IPS-18a (cell line): ENCODE measurements at regions not wholly inside any gene's neighbourhood (a gene's known extent, or its start where the extent isn't known, plus 50 kb on each side); places are given as distances from the start of the nearest gene placed in this dataset.

ENCODE experiments used
- H3K27ac ChIP-seq: one replicate; pipeline ENCODE4 v1.5.1; 2013; ENCODE audit warnings: low read length
- H3K27me3 ChIP-seq: one replicate; pipeline ENCODE4 v1.6.1; 2013; ENCODE audit warnings: mild to moderate bottlenecking, low read length; ENCODE audit not compliant: control insufficient read depth, insufficient read depth
- H3K36me3 ChIP-seq: one replicate; pipeline ENCODE4 v1.6.1; 2013; ENCODE audit warnings: low read depth, low read length; ENCODE audit not compliant: control insufficient read depth
- H3K4me1 ChIP-seq: one replicate; pipeline ENCODE4 v1.6.1; 2013; ENCODE audit warnings: low read depth, low read length; ENCODE audit not compliant: control insufficient read depth
- H3K4me3 ChIP-seq: one replicate; pipeline ENCODE4 v1.5.1; 2013; ENCODE audit warnings: low read length
- H3K9ac ChIP-seq: one replicate; pipeline ENCODE4 v1.6.1; 2013; ENCODE audit warnings: mild to moderate bottlenecking, low read length, moderate library complexity
- H3K9me3 ChIP-seq: one replicate; pipeline ENCODE4 v1.6.1; 2013; ENCODE audit warnings: low read depth, low read length; ENCODE audit not compliant: control insufficient read depth

DNA sequence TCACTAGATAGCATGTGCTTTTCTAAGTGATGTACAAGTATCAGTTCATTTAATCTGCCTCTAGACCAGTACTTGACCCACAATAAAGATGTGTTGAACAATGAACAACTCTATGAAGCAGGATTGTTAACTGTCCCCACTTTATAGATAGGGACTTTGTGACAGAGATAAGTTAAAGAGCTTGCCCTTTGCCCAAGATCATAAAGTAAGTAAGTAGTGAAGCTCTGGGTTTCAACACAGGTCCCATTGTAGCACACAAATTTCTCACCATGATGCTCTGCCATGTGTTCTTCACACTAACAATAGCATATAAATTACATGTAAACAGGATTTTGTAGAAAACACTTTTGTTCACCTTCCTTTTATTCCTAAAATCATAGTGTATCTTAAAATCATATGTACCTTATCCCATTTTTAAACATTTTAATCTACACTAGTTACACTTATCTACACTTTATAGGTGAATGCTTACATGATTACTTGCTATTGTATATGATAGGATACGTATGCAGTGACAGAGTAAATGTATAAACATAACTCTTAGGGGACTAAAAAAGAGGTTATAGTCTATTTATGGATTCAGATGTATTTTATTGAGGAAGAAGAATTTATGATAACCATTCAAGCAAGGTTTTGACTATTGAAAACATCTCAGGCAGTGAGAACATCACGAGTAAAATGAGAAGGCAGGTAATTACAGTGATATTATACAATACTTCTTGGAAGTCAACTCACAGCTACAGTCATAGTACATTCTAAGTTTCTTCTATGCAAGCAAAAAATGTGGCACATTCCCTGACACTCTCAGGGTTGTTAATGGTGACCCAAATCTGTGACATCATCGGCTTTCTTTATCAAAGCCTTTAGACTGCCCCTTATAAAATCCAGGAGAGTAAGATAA, 2275.1 kb downstream of the PCDH7 start:
- Histone ChIP-seq H3K27ac (no peak overlapping the region), H3K36me3 (no peaks in the 10 kb centered on the region), H3K4me1 (no peaks in the 10 kb centered on the region), H3K9me3 (no peaks in the 10 kb centered on the region), H3K4me3 (no peak overlapping the region), H3K27me3 (no peaks in the 10 kb centered on the region), H3K9ac (no peak overlapping the region)

DNA sequence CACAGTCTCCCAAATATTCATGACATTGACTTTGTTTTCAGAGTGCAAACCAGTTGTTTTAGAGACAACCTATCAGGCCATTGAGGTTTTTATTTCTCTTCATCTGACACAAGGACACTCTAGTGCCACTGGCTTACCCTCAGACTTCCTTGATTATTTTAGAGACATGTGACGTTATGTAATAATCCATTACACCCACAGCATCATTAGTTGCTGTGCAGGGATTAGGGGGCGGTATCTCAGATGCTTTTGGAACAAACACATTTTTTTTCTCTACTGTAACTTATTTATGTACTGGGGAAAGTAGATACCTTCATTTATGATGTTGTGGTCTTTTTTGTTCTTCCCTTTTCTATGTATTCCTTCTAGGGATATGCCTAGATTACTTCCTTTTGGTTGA, 2293.1 kb downstream of the PCDH7 start:
- H3K4me1 ChIP-seq = no peaks in the 10 kb centered on the region
- no peaks in the 10 kb centered on the region for H3K9me3 ChIP-seq
- no peak overlapping the region for H3K4me3 ChIP-seq
- no peak overlapping the region for H3K27ac ChIP-seq
- no peaks in the 10 kb centered on the region for H3K36me3 ChIP-seq
- H3K9ac ChIP-seq = no peak overlapping the region
- H3K27me3 ChIP-seq = no peaks in the 10 kb centered on the region

DNA sequence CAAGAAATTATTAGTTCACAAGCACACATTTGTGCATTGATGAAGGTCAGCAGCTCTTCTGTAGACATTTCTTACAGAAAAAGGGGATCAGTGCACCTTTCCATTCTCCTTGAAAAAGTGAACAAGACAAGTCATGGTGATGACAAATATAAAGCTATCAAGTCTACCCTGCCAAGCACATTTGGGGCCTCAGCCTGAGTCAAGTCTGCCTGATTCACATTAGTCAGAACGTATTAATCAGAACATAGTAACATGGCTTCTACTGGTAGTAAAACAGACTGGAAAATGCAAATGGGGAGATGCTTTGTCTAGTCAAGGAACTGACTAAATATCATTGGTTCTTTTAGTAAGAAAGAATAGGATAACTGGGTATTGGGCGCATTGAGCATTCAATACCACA, 2305.1 kb downstream of the PCDH7 start:
- H3K27me3 ChIP-seq = no peaks in the 10 kb centered on the region
- no peak overlapping the region for H3K27ac ChIP-seq
- no peaks in the 10 kb centered on the region for H3K9me3 ChIP-seq
- no peak overlapping the region for H3K4me3 ChIP-seq
- H3K36me3 ChIP-seq = no peaks in the 10 kb centered on the region
- no peak overlapping the region for H3K9ac ChIP-seq
- H3K4me1 ChIP-seq = no peaks in the 10 kb centered on the region

DNA sequence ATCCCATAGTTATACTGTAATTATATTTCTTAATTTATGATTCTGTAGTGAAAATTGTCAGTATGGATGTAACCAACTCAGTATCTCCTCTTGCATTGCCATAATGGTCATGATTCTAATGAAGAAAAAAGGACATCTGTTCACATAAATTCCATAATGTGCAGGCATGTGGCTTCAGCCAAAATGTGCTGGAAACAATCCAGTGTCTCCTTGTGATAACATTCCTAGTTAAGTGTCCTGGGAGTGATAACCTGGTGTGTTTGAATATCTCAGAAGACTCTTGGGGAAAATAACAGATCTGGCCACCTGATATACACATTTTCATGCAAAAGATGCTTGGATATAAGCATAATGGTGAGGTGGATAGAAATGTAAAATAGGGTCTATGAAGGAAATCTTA, 2309.8 kb downstream of the PCDH7 start:
- H3K9ac ChIP-seq = no peak overlapping the region
- no peaks in the 10 kb centered on the region for H3K36me3 ChIP-seq
- no peaks in the 10 kb centered on the region for H3K9me3 ChIP-seq
- no peak overlapping the region for H3K4me3 ChIP-seq
- H3K4me1 ChIP-seq = no peaks in the 10 kb centered on the region
- H3K27me3 ChIP-seq = no peaks in the 10 kb centered on the region
- H3K27ac ChIP-seq = no peak overlapping the region

DNA sequence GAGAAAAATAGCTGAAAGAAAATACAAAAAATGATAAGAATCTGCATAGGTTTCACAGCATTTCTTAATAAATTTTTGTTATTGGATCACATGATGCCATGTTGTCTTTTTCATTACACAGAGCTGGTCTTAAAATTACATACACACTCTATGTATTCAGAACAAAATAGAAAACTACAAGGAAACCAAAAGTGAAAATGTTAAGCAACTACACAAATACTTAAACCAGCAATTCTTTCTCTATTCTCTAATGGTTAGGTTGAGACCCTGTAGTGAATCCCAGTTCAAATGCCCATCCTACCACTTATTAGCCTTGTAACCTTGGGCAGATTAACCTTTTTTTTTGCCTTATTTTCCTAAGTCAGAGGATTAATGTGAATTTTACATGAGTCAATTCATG, 2311.2 kb downstream of the PCDH7 start:
- Histone ChIP-seq H3K27me3 (no peaks in the 10 kb centered on the region), H3K9me3 (no peaks in the 10 kb centered on the region), H3K27ac (no peak overlapping the region), H3K36me3 (no peaks in the 10 kb centered on the region), H3K4me1 (no peaks in the 10 kb centered on the region), H3K4me3 (no peak overlapping the region), H3K9ac (no peak overlapping the region)

DNA sequence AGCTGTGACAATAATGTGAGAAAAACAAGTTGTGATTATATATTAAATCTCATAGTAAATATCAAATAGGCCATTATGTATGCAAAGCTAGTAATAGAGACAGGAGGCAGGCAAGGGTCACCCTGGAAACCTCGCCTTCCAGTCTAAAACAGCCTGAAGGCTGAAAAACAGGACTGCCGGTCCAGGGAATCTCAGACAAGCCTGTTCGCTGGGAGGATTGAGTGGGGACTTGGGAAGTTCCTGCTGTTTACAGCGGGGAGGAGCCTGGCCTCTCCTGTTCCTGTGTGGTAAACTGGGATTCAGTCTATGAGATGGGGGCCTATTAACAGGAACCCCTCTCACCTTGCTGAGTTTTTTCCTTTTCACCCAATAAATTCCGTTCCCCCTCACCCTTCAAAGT, 2317.3 kb downstream of the PCDH7 start:
- H3K4me1 ChIP-seq = no peaks in the 10 kb centered on the region
- H3K27ac ChIP-seq = no peak overlapping the region
- H3K9ac ChIP-seq = no peak overlapping the region
- no peak overlapping the region for H3K4me3 ChIP-seq
- H3K9me3 ChIP-seq = no peaks in the 10 kb centered on the region
- no peaks in the 10 kb centered on the region for H3K36me3 ChIP-seq
- no peaks in the 10 kb centered on the region for H3K27me3 ChIP-seq

DNA sequence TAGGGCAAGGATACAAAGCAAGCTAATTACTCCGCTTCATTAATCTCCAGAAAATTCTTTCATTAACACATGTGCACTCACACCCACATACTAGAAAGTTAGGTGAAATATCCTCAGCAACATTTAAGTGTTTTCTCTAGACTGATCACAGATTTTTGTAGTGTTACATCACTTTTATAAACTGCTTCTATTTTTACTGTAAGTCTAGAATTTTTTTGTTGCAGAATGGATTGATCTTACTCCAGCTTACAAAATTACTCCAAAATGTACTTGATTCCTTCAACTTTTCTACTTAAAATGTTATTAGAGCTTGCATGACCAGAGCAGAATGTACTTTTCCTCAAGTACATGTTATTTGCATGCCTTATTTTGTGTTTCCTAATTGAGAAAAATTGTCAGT, 2325.2 kb downstream of the PCDH7 start:
- Histone ChIP-seq H3K27me3 (no peaks in the 10 kb centered on the region), H3K4me3 (no peak overlapping the region), H3K27ac (no peak overlapping the region), H3K36me3 (no peaks in the 10 kb centered on the region), H3K4me1 (no peaks in the 10 kb centered on the region), H3K9me3 (no peaks in the 10 kb centered on the region), H3K9ac (no peak overlapping the region)

DNA sequence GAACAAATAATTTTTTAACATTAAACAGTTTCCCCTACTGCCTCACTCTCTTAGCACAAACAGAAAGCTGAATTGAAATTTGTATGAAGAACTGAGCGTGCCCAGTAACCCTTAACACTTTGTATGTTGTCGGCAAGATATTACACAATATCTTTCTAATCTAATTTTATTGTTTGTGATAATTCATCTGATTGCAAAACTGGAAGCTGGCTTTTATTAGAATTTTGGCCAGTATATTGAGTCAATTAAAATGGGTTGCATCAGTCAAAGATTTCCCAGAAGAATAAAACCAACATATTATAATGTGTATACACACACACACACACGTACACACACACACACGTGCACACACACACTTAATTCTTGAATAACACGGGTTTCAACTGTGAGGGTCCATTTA, 2332.1 kb downstream of the PCDH7 start:
- H3K9me3 ChIP-seq = no peaks in the 10 kb centered on the region
- no peak overlapping the region for H3K9ac ChIP-seq
- H3K4me1 ChIP-seq = no peaks in the 10 kb centered on the region
- H3K27me3 ChIP-seq = no peaks in the 10 kb centered on the region
- no peak overlapping the region for H3K27ac ChIP-seq
- H3K4me3 ChIP-seq = no peak overlapping the region
- H3K36me3 ChIP-seq = no peaks in the 10 kb centered on the region

DNA sequence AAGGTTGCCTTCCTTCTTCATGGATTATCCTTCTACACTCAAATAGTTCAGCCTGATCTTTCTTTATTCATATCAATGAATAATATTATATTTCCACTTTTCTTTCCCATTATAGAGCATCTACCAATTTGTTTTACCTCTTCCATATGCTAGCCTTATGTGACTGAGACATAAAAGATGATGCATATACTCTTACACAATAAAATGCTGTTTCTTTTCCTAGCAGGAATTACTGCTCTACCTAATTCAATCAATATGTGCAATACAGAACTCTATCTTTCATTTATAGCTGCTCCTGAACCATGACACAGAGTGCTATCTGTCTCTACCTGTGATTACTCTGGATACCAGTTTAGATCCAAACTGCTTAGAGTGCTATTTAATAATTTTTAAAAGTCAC, 2334.0 kb downstream of the PCDH7 start:
- Histone ChIP-seq H3K4me1 (no peaks in the 10 kb centered on the region), H3K27ac (no peak overlapping the region)

DNA sequence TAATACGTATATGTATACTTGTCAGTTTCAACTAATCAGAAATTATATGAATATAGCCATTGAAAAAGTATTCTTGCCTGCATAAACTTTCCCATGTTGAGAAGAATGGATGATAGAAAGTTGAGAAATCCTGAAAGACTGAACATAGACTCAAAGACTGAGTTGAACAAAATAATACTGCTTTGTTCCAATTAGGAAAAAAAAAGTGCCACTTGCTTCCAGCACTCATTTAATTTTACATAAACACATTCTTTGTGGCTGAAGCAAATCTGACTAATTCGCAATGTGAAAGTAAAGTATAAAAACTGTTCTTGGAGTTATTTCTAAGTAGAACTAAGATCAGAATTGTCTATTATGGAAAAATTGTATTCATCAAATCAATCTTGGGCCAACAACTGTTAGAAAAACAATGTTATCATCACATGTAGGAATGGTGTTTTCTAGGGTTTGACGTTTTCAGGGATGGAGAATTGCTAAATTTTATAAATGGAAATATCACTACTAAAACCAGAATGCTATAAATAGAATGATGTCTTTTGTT, 2334.6 kb downstream of the PCDH7 start:
- Histone ChIP-seq H3K9ac (no peak overlapping the region), H3K27me3 (no peaks in the 10 kb centered on the region), H3K27ac (no peak overlapping the region), H3K4me3 (no peak overlapping the region), H3K36me3 (no peaks in the 10 kb centered on the region), H3K9me3 (no peaks in the 10 kb centered on the region), H3K4me1 (no peaks in the 10 kb centered on the region)

More for the DNA sequence above, 2334.0 kb downstream of the PCDH7 start:
- Histone ChIP-seq H3K36me3 (no peaks in the 10 kb centered on the region), H3K9me3 (no peaks in the 10 kb centered on the region), H3K9ac (no peak overlapping the region), H3K4me3 (no peak overlapping the region), H3K27me3 (no peaks in the 10 kb centered on the region)

DNA sequence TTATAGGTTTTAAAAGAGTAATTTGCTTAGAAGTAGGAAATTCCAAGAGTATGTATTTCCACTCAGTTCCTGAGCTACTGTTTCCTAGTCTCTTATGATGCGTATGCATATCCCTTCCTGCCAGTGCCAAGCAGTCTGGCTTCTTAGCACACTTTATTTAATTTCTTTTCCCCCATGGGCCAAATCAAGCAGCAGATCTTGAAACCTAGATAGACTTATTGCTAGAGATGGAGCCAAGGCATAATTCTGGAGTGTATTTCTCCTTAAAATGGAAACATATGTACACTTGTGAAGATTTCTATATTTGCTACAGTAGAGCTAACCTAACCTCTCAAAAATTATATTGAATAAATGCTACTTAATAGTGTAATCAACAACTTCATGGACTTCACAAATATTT, 2337.6 kb downstream of the PCDH7 start:
- Histone ChIP-seq H3K27ac (no peak overlapping the region), H3K9me3 (no peaks in the 10 kb centered on the region), H3K4me1 (no peaks in the 10 kb centered on the region), H3K27me3 (no peaks in the 10 kb centered on the region), H3K36me3 (no peaks in the 10 kb centered on the region), H3K4me3 (no peak overlapping the region), H3K9ac (no peak overlapping the region)

DNA sequence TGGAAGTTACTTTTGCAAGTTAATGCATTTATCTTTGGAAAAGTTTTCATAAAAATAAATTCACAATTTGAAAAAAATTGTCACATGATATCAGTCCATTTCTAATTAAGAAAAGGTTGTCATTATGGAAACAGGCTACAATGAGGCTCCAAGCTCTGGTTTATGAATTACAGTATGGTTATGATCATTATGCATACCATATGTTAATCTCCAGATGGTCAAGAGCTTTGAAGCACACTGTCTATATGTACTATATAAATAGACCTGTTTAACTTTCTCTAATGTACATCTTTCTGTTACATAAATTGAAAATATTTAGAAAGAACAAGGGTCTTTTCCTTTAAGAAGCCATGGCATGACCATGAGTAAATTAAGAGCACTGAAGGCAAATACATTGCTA, 2338.8 kb downstream of the PCDH7 start:
- Histone ChIP-seq H3K27me3 (no peaks in the 10 kb centered on the region), H3K9ac (no peak overlapping the region), H3K36me3 (no peaks in the 10 kb centered on the region), H3K9me3 (no peaks in the 10 kb centered on the region), H3K27ac (no peak overlapping the region), H3K4me3 (no peak overlapping the region), H3K4me1 (no peaks in the 10 kb centered on the region)
